Erythroblast (primary cell): ENCODE measurements at regions not wholly inside any gene's neighbourhood (a gene's known extent, or its start where the extent isn't known, plus 50 kb on each side); places are given as distances from the start of the nearest gene placed in this dataset.

Experiments used
- DNase-seq, 2 experiments: peaks; one replicate each; lab custom pipeline; 2025; lab: John Stamatoyannopoulos, UW
- GATA1 ChIP-seq: IDR thresholded peaks from 2 replicates; pipeline ENCODE4 v1.6.1; 2011; ENCODE audit warnings: low read depth, mild to moderate bottlenecking, control low read depth, low read length, moderate library complexity
- POLR2A ChIP-seq: IDR thresholded peaks from 2 replicates; pipeline ENCODE4 v1.6.1; 2011; ENCODE audit warnings: mild to moderate bottlenecking, low read length

- TF ChIP-seq GATA1 = no peak
- no peak for TF ChIP-seq POLR2A
Observed at GRCh38 chr1:82644186-82644915, 843.6 kb downstream of the ADGRL2 start.

GRCh38 chr1:82640352-82640751 lies 839.6 kb downstream of the ADGRL2 start:
- TF ChIP-seq GATA1 (no peak), POLR2A (no peak)
- DNase-seq = no peak

More at GRCh38 chr1:82644186-82644915, 843.6 kb downstream of the ADGRL2 start:
- DNase-seq = no peak

GRCh38 chr1:82634266-82634665 lies 833.5 kb downstream of the ADGRL2 start:
- DNase-seq = no peak
- TF ChIP-seq GATA1 (no peak), POLR2A (no peak)

- no peak for DNase-seq
- TF ChIP-seq GATA1 = no peak
- no peak for TF ChIP-seq POLR2A
Observed at GRCh38 chr1:82632155-82632554, 831.4 kb downstream of the ADGRL2 start.

GRCh38 chr1:82628887-82629286 lies 828.2 kb downstream of the ADGRL2 start:
- DNase-seq = no peak
- TF ChIP-seq GATA1 = no peak
- TF ChIP-seq POLR2A = no peak

GRCh38 chr1:82625537-82625936 lies 824.8 kb downstream of the ADGRL2 start:
- TF ChIP-seq POLR2A (no peak), GATA1 (no peak)
- no peak for DNase-seq

GRCh38 chr1:82621076-82621475 lies 820.3 kb downstream of the ADGRL2 start:
- TF ChIP-seq GATA1 = no peak
- no peak for TF ChIP-seq POLR2A
- no peak for DNase-seq

- no peak for DNase-seq
- TF ChIP-seq GATA1 (no peak), POLR2A (no peak)
Observed at GRCh38 chr1:82614090-82614489, 813.4 kb downstream of the ADGRL2 start.

- TF ChIP-seq POLR2A (no peak), GATA1 (no peak)
- no peak for DNase-seq
Observed at GRCh38 chr1:82612986-82613385, 812.3 kb downstream of the ADGRL2 start.

GRCh38 chr1:82606546-82606945 lies 805.8 kb downstream of the ADGRL2 start:
- TF ChIP-seq POLR2A = no peak
- TF ChIP-seq GATA1 = no peak
- DNase-seq = no peak

GRCh38 chr1:82604524-82604923 lies 803.8 kb downstream of the ADGRL2 start:
- TF ChIP-seq GATA1 (no peak), POLR2A (no peak)
- no peak for DNase-seq

- TF ChIP-seq POLR2A (no peak), GATA1 (no peak)
- no peak for DNase-seq
Observed at GRCh38 chr1:82600314-82600713, 799.6 kb downstream of the ADGRL2 start.

GRCh38 chr1:82598812-82599211 lies 798.1 kb downstream of the ADGRL2 start:
- TF ChIP-seq GATA1 (no peak), POLR2A (no peak)
- no peak for DNase-seq

- no peak for TF ChIP-seq POLR2A
- TF ChIP-seq GATA1 = no peak
- DNase-seq = no peak
Observed at GRCh38 chr1:82598337-82598736, 797.6 kb downstream of the ADGRL2 start.

- DNase-seq = no peak
- TF ChIP-seq POLR2A = no peak
- no peak for TF ChIP-seq GATA1
Observed at GRCh38 chr1:82597649-82598048, 796.9 kb downstream of the ADGRL2 start.

- TF ChIP-seq GATA1 (no peak), POLR2A (no peak)
- no peak for DNase-seq
Observed at GRCh38 chr1:82597141-82597540, 796.4 kb downstream of the ADGRL2 start.
